GM12878 (cell line): ENCODE measurements at regions not wholly inside any gene's neighbourhood (a gene's known extent, or its start where the extent isn't known, plus 50 kb on each side); places are given as distances from the start of the nearest gene placed in this dataset.

ENCODE experiments used
- ATAC-seq: fragments of 200-7000 bp; cut with Tn5 transposase; 3 replicates; pipeline ENCODE4 v1.9.1; 2020; ENCODE audit warnings: mild to moderate bottlenecking, moderate library complexity
- BruUV-seq: library from RNA; stranded (reverse); fragments of 400-500 nt; replicated peaks from 2 replicates; lab custom pipeline; 2021; lab: Mats Ljungman, UMichigan
- CTCF ChIA-PET: fragments of 300-600 bp; sonication (Branson Sonifier 250); formaldehyde crosslinking; extraction: SDS; loops from one replicate; lab custom pipeline; 2021; ENCODE audit warnings: inconsistent platforms; lab: Yijun Ruan, JAX
- POLR2A ChIA-PET: fragments of 350-600 bp; formaldehyde crosslinking; extraction: SDS; loops from one replicate; lab custom pipeline; 2021; ENCODE audit warnings: inconsistent platforms; lab: Charles Lee
- RAD21 ChIA-PET: fragments of 300-600 bp; sonication (Branson Sonifier 250); formaldehyde crosslinking; loops from one replicate; lab custom pipeline; 2023; ENCODE audit warnings: antibody characterized with exemption; ENCODE audit not compliant: unreplicated experiment; lab: Charles Lee
- SMC1A ChIA-PET: fragments of 300-600 bp; sonication (Branson Sonifier 250); formaldehyde crosslinking; loops from one replicate; lab custom pipeline; 2023; ENCODE audit not compliant: unreplicated experiment, uncharacterized antibody; lab: Charles Lee
- DNase-seq: peaks from one replicate; pipeline ENCODE4 v3.0.0-alpha.2; 2011; ENCODE audit warnings: low read depth, low spot score
- FAIRE-seq: peaks from 3 replicates; lab custom pipeline; 2011; peaks lifted over from hg19 to GRCh38; lab: Jason Lieb, UNC
- H2AFZ ChIP-seq: 2 replicates; pipeline ENCODE4 v1.6.0; 2011; ENCODE audit warnings: low read depth, low read length, control low read depth; ENCODE audit not compliant: control insufficient read depth
- H3K27ac ChIP-seq: 2 replicates; pipeline ENCODE4 v1.5.1; 2011; ENCODE audit warnings: control low read depth; ENCODE audit not compliant: control insufficient read depth, insufficient read depth
- H3K27me3 ChIP-seq, 2 experiments: replicated peaks in 1 of 2; 2 replicates each; pipeline versions ENCODE4 v1.6.0 to v1.6.1; 2011; ENCODE audit warnings: low read length in 1 of 2; ENCODE audit not compliant: control insufficient read depth in 2 of 2, insufficient read depth in 2 of 2
- H3K36me3 ChIP-seq, 2 experiments: 2 replicates each; pipeline ENCODE4 v1.5.1; 2011; ENCODE audit warnings: low read length in 1 of 2; ENCODE audit not compliant: control insufficient read depth in 2 of 2, insufficient read depth in 2 of 2
- H3K4me1 ChIP-seq: 2 replicates; pipeline ENCODE4 v1.6.1; 2011; ENCODE audit warnings: mild to moderate bottlenecking, low read length, moderate library complexity, mixed read lengths; ENCODE audit not compliant: control insufficient read depth, insufficient read depth
- H3K4me2 ChIP-seq: 2 replicates; pipeline ENCODE4 v1.6.0; 2011; ENCODE audit warnings: control low read depth; ENCODE audit not compliant: control insufficient read depth, insufficient read depth
- H3K4me3 ChIP-seq: fragments of 200-600 bp; sonication (generic); 2 replicates; pipeline ENCODE4 v1.5.1; 2016
- H3K79me2 ChIP-seq: 2 replicates; pipeline ENCODE4 v1.6.0; 2011; ENCODE audit warnings: low read length; ENCODE audit not compliant: control insufficient read depth, insufficient read depth
- H3K9ac ChIP-seq: 2 replicates; pipeline ENCODE4 v1.8.0; 2011; ENCODE audit warnings: low read length, control low read depth, mixed read lengths; ENCODE audit not compliant: control insufficient read depth, insufficient read depth
- H3K9me3 ChIP-seq: replicated peaks from 3 replicates; pipeline ENCODE4 v1.5.1; 2011; ENCODE audit warnings: mild to moderate bottlenecking, low read length; ENCODE audit not compliant: control insufficient read depth, insufficient read depth
- H4K20me1 ChIP-seq: 2 replicates; pipeline ENCODE4 v1.6.0; 2011; ENCODE audit not compliant: control insufficient read depth, insufficient read depth
- DPF2 ChIP-seq: fragments of 450-650 bp; IDR thresholded peaks from 2 replicates; pipeline ENCODE4 v1.6.1; 2017; ENCODE audit warnings: mild to moderate bottlenecking
- EZH2 ChIP-seq: IDR thresholded peaks from 2 replicates; pipeline ENCODE4 v1.6.1; 2012; ENCODE audit warnings: low read depth, mild to moderate bottlenecking, control low read depth, inconsistent platforms, low read length, borderline replicate concordance; ENCODE audit not compliant: control insufficient read depth
- JUNB ChIP-seq: IDR thresholded peaks from 2 replicates; pipeline ENCODE4 v1.6.1; 2016; ENCODE audit warnings: antibody characterized with exemption, mild to moderate bottlenecking
- RB1 ChIP-seq: fragments of 450-650 bp; formaldehyde crosslinking; IDR thresholded peaks from 2 replicates; pipeline ENCODE4 v1.6.1; 2017; ENCODE audit warnings: mild to moderate bottlenecking, borderline replicate concordance
- RELA ChIP-seq: fragments of 450-650 bp; IDR thresholded peaks from 2 replicates; pipeline ENCODE4 v1.8.0; 2014; ENCODE audit warnings: borderline replicate concordance; ENCODE audit not compliant: partially characterized antibody
- SRF ChIP-seq, 2 experiments: IDR thresholded peaks; 2 replicates each; pipeline ENCODE4 v1.6.1; 2011; ENCODE audit warnings: low read depth in 2 of 2, low read length in 2 of 2, mild to moderate bottlenecking in 1 of 2, moderate library complexity in 1 of 2
- SUPT20H ChIP-seq: IDR thresholded peaks from 2 replicates; pipeline ENCODE4 v1.6.1; 2011; ENCODE audit warnings: low read depth, mild to moderate bottlenecking, low read length, moderate library complexity, borderline replicate concordance; ENCODE audit not compliant: control insufficient read depth
- SUZ12 ChIP-seq: fragments of 200-600 bp; sonication (generic); IDR thresholded peaks from one replicate; pipeline ENCODE4 v1.6.1; 2018; ENCODE audit warnings: antibody characterized with exemption, mild to moderate bottlenecking; ENCODE audit not compliant: unreplicated experiment
- WGBS: methylation state at CpG from one replicate; pipeline ENCODE4 v1.1.6; 2016; ENCODE audit warnings: low lambda C conversion rate; ENCODE audit not compliant: insufficient replicate concordance, insufficient coverage; ENCODE audit errors: missing lambda C conversion rate; 5-methylcytosine and 5-hydroxymethylcytosine counted together
- in situ Hi-C: fragments of 300-500 bp; cut with MboI; formaldehyde crosslinking; loops from 9 replicates; pipeline ENCODE4 v1.14.3; 2018; ENCODE audit warnings: mixed read lengths
- intact Hi-C: fragments of 100-400 bp; cut with micrococcal nuclease; formaldehyde crosslinking; loops from one replicate; pipeline ENCODE4 v1.14.2; 2022; ENCODE audit not compliant: unreplicated experiment
- TF ChIP-seq, protein P1 (sequence below): fragments of 450-650 bp; formaldehyde crosslinking; IDR thresholded peaks from 2 replicates; pipeline ENCODE4 v1.4.0; 2020; ENCODE audit warnings: mild to moderate bottlenecking, moderate library complexity
- TF ChIP-seq, protein P2 (sequence below): fragments of 150-350 bp; IDR thresholded peaks from 2 replicates; pipeline ENCODE4 v1.6.1; 2016; ENCODE audit warnings: low read depth, low read length
- TF ChIP-seq, protein P3 (sequence below): fragments of 450-650 bp; formaldehyde crosslinking; IDR thresholded peaks from 2 replicates; pipeline ENCODE4 v1.5.0; 2022; ENCODE audit warnings: mild to moderate bottlenecking, missing genetic modification characterization

DNA sequence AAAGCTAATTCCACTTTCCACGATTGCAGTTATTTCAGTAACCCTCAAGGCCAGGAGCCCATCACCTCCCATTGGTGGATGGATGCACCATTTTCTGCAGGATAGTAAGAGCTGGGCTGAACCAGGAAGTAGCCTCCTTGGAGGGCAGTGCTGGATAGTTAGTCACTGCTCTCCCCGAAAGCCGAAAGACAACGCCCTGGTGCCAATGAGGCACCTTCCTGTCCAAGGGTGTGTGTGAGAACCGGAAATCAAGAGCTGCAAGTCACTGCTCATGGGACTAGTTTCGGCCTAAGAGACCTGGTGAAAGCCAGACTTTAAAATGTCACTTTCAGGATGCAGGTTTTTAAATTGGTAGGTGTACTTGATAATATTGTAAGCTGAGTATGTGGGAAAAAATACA is 203.8 kb upstream of the HS3ST1 start:
- Histone ChIP-seq H3K9me3 (no peaks in the 10 kb centered on the region), H2AFZ (no peak overlapping the region), H3K27me3 (no peaks in the 10 kb centered on the region), H3K4me3 (no peak overlapping the region), H3K27ac (no peak overlapping the region), H3K79me2 (no peaks in the 10 kb centered on the region), H4K20me1 (no peaks in the 10 kb centered on the region), H3K4me2 (no peak overlapping the region), H3K4me1 (no peaks in the 10 kb centered on the region), H3K36me3 (no peaks in the 10 kb centered on the region), H3K9ac (no peak overlapping the region)
- no peak for ATAC-seq
- POLR2A ChIA-PET, result no interaction called here
- no peak for FAIRE-seq
- 45% methylated on average over 6 of the region's 6 CpGs for WGBS
- SMC1A ChIA-PET, result interaction anchor here (0.7 to 1.3 kb wide), 4 partner anchors 8 to 1079 kb away, joined by 3 read pairs; no protein-coding TSS in a partner anchor
- RAD21 ChIA-PET, result no interaction called here
- DNase-seq, result no peak
- in situ Hi-C loops (no loop called here), intact Hi-C loops (loop anchor here (1.0 kb wide), 1 partner anchor 45 kb away; no protein-coding TSS in a partner anchor)
- CTCF ChIA-PET, result interaction anchor here (0.7 kb wide), 1 partner anchor 11 kb away, joined by 3 read pairs; no protein-coding TSS in a partner anchor
- no TSS peak for BruUV-seq
- TF ChIP-seq JUNB (no peak), RELA (no peak), EZH2 (no peak), RB1 (no peak), SUZ12 (no peak), SRF (IDR thresholded peaks at IDR 0.05; ENCODE audit: low read depth in 2 of 2, low read length in 2 of 2) (no peak), DPF2 (no peak), SUPT20H (no peak)
- TF ChIP-seq, protein P1, sequence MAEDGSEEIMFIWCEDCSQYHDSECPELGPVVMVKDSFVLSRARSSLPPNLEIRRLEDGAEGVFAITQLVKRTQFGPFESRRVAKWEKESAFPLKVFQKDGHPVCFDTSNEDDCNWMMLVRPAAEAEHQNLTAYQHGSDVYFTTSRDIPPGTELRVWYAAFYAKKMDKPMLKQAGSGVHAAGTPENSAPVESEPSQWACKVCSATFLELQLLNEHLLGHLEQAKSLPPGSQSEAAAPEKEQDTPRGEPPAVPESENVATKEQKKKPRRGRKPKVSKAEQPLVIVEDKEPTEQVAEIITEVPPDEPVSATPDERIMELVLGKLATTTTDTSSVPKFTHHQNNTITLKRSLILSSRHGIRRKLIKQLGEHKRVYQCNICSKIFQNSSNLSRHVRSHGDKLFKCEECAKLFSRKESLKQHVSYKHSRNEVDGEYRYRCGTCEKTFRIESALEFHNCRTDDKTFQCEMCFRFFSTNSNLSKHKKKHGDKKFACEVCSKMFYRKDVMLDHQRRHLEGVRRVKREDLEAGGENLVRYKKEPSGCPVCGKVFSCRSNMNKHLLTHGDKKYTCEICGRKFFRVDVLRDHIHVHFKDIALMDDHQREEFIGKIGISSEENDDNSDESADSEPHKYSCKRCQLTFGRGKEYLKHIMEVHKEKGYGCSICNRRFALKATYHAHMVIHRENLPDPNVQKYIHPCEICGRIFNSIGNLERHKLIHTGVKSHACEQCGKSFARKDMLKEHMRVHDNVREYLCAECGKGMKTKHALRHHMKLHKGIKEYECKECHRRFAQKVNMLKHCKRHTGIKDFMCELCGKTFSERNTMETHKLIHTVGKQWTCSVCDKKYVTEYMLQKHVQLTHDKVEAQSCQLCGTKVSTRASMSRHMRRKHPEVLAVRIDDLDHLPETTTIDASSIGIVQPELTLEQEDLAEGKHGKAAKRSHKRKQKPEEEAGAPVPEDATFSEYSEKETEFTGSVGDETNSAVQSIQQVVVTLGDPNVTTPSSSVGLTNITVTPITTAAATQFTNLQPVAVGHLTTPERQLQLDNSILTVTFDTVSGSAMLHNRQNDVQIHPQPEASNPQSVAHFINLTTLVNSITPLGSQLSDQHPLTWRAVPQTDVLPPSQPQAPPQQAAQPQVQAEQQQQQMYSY (CRISPR knock-in tag), result no peak
- TF ChIP-seq, protein P2, sequence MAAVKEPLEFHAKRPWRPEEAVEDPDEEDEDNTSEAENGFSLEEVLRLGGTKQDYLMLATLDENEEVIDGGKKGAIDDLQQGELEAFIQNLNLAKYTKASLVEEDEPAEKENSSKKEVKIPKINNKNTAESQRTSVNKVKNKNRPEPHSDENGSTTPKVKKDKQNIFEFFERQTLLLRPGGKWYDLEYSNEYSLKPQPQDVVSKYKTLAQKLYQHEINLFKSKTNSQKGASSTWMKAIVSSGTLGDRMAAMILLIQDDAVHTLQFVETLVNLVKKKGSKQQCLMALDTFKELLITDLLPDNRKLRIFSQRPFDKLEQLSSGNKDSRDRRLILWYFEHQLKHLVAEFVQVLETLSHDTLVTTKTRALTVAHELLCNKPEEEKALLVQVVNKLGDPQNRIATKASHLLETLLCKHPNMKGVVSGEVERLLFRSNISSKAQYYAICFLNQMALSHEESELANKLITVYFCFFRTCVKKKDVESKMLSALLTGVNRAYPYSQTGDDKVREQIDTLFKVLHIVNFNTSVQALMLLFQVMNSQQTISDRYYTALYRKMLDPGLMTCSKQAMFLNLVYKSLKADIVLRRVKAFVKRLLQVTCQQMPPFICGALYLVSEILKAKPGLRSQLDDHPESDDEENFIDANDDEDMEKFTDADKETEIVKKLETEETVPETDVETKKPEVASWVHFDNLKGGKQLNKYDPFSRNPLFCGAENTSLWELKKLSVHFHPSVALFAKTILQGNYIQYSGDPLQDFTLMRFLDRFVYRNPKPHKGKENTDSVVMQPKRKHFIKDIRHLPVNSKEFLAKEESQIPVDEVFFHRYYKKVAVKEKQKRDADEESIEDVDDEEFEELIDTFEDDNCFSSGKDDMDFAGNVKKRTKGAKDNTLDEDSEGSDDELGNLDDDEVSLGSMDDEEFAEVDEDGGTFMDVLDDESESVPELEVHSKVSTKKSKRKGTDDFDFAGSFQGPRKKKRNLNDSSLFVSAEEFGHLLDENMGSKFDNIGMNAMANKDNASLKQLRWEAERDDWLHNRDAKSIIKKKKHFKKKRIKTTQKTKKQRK, result no peak
- TF ChIP-seq, protein P3, sequence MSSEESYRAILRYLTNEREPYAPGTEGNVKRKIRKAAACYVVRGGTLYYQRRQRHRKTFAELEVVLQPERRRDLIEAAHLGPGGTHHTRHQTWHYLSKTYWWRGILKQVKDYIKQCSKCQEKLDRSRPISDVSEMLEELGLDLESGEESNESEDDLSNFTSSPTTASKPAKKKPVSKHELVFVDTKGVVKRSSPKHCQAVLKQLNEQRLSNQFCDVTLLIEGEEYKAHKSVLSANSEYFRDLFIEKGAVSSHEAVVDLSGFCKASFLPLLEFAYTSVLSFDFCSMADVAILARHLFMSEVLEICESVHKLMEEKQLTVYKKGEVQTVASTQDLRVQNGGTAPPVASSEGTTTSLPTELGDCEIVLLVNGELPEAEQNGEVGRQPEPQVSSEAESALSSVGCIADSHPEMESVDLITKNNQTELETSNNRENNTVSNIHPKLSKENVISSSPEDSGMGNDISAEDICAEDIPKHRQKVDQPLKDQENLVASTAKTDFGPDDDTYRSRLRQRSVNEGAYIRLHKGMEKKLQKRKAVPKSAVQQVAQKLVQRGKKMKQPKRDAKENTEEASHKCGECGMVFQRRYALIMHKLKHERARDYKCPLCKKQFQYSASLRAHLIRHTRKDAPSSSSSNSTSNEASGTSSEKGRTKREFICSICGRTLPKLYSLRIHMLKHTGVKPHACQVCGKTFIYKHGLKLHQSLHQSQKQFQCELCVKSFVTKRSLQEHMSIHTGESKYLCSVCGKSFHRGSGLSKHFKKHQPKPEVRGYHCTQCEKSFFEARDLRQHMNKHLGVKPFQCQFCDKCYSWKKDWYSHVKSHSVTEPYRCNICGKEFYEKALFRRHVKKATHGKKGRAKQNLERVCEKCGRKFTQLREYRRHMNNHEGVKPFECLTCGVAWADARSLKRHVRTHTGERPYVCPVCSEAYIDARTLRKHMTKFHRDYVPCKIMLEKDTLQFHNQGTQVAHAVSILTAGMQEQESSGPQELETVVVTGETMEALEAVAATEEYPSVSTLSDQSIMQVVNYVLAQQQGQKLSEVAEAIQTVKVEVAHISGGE, result no peak
